ENCODE measurements at regions not wholly inside any gene's neighbourhood (a gene's known extent, or its start where the extent isn't known, plus 50 kb on each side); places are given as distances from the start of the nearest gene placed in this dataset.

DNA sequence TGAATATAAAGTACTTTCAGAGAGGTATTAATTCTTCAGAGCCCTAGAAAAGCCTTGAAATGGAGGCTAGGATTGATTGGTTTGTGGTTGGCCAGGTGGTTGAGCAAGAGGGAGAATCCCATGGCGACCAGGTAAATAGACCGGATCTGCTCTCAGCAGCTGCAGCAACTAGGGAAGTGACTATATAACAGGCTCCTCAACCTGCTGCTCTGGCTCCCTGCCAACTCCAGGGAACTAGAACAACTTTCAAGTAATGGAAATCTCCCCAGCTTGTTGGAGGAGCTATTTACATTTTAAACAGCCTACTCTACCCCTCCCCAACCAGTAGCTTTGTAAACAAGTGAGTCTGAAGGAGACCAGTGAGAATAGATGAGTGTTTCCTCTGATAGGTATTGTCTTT, 121.8 kb upstream of the CADM2 start:
- DNase-seq (ENCODE audit: low read depth), result no peak
- Histone ChIP-seq H3K36me3 (ENCODE audit: control insufficient read depth, insufficient read depth, low read length) (no peaks in the 10 kb centered on the region), H3K4me3 (ENCODE audit: low read depth, low read length) (no peak overlapping the region), H3K27me3 (ENCODE audit: control insufficient read depth, insufficient read depth, low read length) (no peaks in the 10 kb centered on the region)
- TF ChIP-seq CTCF (IDR thresholded peaks at IDR 0.05; ENCODE audit: insufficient read depth, low read length, poor library complexity, severe bottlenecking), result no peak

GRCh38 chr3:84877092-84877491, 81.7 kb upstream of the CADM2 start:
- H3K27me3 ChIP-seq (ENCODE audit: control insufficient read depth, insufficient read depth, low read length), result no peaks in the 10 kb centered on the region
- no peak for DNase-seq (ENCODE audit: low read depth)
- TF ChIP-seq CTCF (IDR thresholded peaks at IDR 0.05; ENCODE audit: insufficient read depth, low read length, poor library complexity, severe bottlenecking), result no peak
- H3K4me3 ChIP-seq (ENCODE audit: low read depth, low read length), result no peak overlapping the region
- no peaks in the 10 kb centered on the region for H3K36me3 ChIP-seq (ENCODE audit: control insufficient read depth, insufficient read depth, low read length)

GRCh38 chr3:84881288-84881687, 77.5 kb upstream of the CADM2 start:
- H3K36me3 ChIP-seq (ENCODE audit: control insufficient read depth, insufficient read depth, low read length), result no peaks in the 10 kb centered on the region
- H3K27me3 ChIP-seq (ENCODE audit: control insufficient read depth, insufficient read depth, low read length), result no peaks in the 10 kb centered on the region
- TF ChIP-seq CTCF (IDR thresholded peaks at IDR 0.05; ENCODE audit: insufficient read depth, low read length, poor library complexity, severe bottlenecking), result no peak
- H3K4me3 ChIP-seq (ENCODE audit: low read depth, low read length), result no peak overlapping the region
- DNase-seq (ENCODE audit: low read depth), result no peak

GRCh38 chr3:84885199-84885882, 73.4 kb upstream of the CADM2 start:
- Histone ChIP-seq H3K36me3 (ENCODE audit: control insufficient read depth, insufficient read depth, low read length) (no peaks in the 10 kb centered on the region), H3K27me3 (ENCODE audit: control insufficient read depth, insufficient read depth, low read length) (no peaks in the 10 kb centered on the region), H3K4me3 (ENCODE audit: low read depth, low read length) (no peak overlapping the region)
- no peak for DNase-seq (ENCODE audit: low read depth)
- TF ChIP-seq CTCF (IDR thresholded peaks at IDR 0.05; ENCODE audit: insufficient read depth, low read length, poor library complexity, severe bottlenecking), result no peak

GRCh38 chr3:84891851-84892250, 66.9 kb upstream of the CADM2 start:
- no peak for DNase-seq (ENCODE audit: low read depth)
- H3K27me3 ChIP-seq (ENCODE audit: control insufficient read depth, insufficient read depth, low read length), result no peaks in the 10 kb centered on the region
- H3K4me3 ChIP-seq (ENCODE audit: low read depth, low read length), result no peak overlapping the region
- no peaks in the 10 kb centered on the region for H3K36me3 ChIP-seq (ENCODE audit: control insufficient read depth, insufficient read depth, low read length)
- no peak for TF ChIP-seq CTCF (IDR thresholded peaks at IDR 0.05; ENCODE audit: insufficient read depth, low read length, poor library complexity, severe bottlenecking)

DNA sequence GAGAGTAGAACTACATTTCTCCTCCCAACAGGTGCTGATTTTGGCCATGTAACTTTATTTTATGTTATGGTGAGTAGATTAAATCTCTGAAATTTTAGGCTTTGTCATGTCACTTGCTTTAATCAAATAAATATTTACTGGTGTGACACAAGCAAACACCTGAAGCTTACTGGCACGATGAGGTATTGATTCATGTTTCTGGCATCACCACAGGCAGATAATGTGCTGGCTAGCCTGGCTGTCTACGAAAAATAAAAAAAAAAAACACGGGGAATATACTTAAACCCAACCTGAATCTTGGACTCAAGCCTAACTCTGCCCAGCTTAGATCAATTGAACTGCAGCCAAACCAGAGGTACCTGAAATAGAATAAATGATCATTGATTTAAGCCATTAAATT, 65.6 kb upstream of the CADM2 start:
- no peak for TF ChIP-seq CTCF (IDR thresholded peaks at IDR 0.05; ENCODE audit: insufficient read depth, low read length, poor library complexity, severe bottlenecking)
- Histone ChIP-seq H3K36me3 (ENCODE audit: control insufficient read depth, insufficient read depth, low read length) (no peaks in the 10 kb centered on the region), H3K27me3 (ENCODE audit: control insufficient read depth, insufficient read depth, low read length) (no peaks in the 10 kb centered on the region), H3K4me3 (ENCODE audit: low read depth, low read length) (no peak overlapping the region)
- DNase-seq (ENCODE audit: low read depth), result no peak

Measured in kidney epithelial cell (primary cell).